Breast epithelium (tissue), 3 donors: ENCODE measurements at regions not wholly inside any gene's neighbourhood (a gene's known extent, or its start where the extent isn't known, plus 50 kb on each side); places are given as distances from the start of the nearest gene placed in this dataset.

Experiments
- POLR2A ChIP-seq: fragments of 450-650 bp; IDR thresholded peaks from one replicate; pipeline ENCODE4 v1.6.1; 2016; ENCODE audit warnings: antibody characterized with exemption, mild to moderate bottlenecking, moderate library complexity
- POLR2AphosphoS5 ChIP-seq, 3 donors: sonication (generic); formaldehyde crosslinking; IDR thresholded peaks; one replicate each; pipeline ENCODE4 v1.6.1; 2017; ENCODE audit warnings: antibody characterized with exemption in 3 of 3

DNA sequence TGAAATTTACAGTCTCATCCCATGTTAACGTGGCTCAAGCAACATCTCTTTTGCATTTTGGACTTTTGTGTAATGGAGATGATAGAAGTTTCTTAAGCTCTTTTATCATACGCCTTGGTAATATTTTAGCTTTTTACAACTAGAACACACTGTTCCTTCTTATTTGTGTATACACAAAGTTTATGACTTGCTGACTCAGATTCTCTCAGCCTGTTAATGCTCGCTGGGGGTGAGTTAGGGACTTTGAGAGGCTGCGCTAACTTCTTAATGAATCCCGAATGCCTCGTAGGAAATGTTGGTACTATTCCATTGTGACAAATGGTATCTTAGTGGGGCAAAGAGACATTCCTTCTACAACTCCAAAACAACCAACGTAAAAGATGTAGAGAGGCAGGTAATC lies 509.7 kb downstream of the DOK5 start:
- TF ChIP-seq POLR2A (no peak), POLR2AphosphoS5 (IDR thresholded peaks at IDR 0.05) (no peak)
